ENCODE measurements at regions not wholly inside any gene's neighbourhood (a gene's known extent, or its start where the extent isn't known, plus 50 kb on each side); places are given as distances from the start of the nearest gene placed in this dataset.

DNA sequence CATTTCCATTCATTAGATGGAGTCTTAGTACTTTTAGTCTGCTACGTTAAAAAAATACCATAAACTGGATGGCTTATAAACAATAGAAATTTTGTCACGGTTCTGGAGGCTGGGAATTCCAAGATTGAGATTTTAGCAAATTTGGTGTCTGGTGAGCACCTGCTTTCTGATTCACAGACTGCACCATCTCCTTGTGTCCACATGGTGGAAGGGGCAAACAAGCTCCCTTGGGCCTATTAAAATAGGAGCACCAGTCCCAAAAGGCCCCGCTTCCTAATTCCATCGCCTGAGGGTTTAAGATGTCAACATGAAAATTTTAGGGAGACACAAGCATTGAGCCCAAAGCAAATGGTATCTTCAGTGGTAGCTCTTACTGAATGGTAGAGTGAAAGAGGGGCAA is 120.5 kb upstream of the MAP9 start:
- DNase-seq, result no peak
- no peaks in the 10 kb centered on the region for H3K9me2 ChIP-seq (replicated peaks; ENCODE audit: insufficient read depth, low read length)
- peaks cover 11% of the 10 kb centered on the region; the same call in 1 of the 2 replicates for H3K27me3 ChIP-seq (replicated peaks; ENCODE audit: insufficient read depth, low read length)
- TF ChIP-seq, protein P1, sequence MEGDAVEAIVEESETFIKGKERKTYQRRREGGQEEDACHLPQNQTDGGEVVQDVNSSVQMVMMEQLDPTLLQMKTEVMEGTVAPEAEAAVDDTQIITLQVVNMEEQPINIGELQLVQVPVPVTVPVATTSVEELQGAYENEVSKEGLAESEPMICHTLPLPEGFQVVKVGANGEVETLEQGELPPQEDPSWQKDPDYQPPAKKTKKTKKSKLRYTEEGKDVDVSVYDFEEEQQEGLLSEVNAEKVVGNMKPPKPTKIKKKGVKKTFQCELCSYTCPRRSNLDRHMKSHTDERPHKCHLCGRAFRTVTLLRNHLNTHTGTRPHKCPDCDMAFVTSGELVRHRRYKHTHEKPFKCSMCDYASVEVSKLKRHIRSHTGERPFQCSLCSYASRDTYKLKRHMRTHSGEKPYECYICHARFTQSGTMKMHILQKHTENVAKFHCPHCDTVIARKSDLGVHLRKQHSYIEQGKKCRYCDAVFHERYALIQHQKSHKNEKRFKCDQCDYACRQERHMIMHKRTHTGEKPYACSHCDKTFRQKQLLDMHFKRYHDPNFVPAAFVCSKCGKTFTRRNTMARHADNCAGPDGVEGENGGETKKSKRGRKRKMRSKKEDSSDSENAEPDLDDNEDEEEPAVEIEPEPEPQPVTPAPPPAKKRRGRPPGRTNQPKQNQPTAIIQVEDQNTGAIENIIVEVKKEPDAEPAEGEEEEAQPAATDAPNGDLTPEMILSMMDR (IDR thresholded peaks at IDR 0.05; ENCODE audit: low read length), result no peak
- TF ChIP-seq EZH2 (optimal IDR thresholded peaks at IDR 0.05; ENCODE audit: low read depth, low read length) (no peak), EZH2phosphoT487 (IDR thresholded peaks at IDR 0.05; ENCODE audit: low read length) (no peak)
- no peaks in the 10 kb centered on the region for H3K79me2 ChIP-seq (ENCODE audit: low read length)
- no peaks in the 10 kb centered on the region for H4K20me1 ChIP-seq (ENCODE audit: insufficient read depth, low read length)
- no peak overlapping the region for H3K27ac ChIP-seq (ENCODE audit: low read length)
- H3K9ac ChIP-seq (ENCODE audit: low read length), result no peak overlapping the region
- no peak overlapping the region for H2AFZ ChIP-seq (ENCODE audit: low read length)
- no peaks in the 10 kb centered on the region for H3K4me1 ChIP-seq (ENCODE audit: low read length)
- H3F3A ChIP-seq (ENCODE audit: insufficient read depth, low read length), result no peaks in the 10 kb centered on the region
- no peaks in the 10 kb centered on the region for H3K36me3 ChIP-seq (replicated peaks; ENCODE audit: insufficient read depth, low read length)
- no peaks in the 10 kb centered on the region for H3K9me3 ChIP-seq (replicated peaks; ENCODE audit: insufficient read depth, low read length)
- H3K4me3 ChIP-seq (ENCODE audit: low read length), result no peak overlapping the region
- H3K4me2 ChIP-seq (ENCODE audit: low read depth, low read length), result no peak overlapping the region

DNA sequence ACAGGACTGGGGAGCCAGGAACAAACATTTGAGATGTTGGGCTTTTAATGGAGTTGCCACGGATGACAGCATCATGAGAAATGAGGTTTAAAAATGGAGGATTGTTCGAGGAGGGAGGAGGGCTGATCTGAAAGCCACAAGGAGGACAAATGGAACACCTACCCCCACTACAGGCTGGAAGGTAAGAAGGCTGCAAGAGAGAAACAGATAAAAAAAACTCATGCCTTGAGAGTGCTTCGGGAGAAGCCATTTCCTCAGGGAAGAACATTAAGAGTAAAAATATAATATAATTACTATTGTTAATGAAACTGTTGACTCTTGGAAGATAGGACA is 119.5 kb upstream of the MAP9 start:
- H2AFZ ChIP-seq (ENCODE audit: low read length), result no peak overlapping the region
- H4K20me1 ChIP-seq (ENCODE audit: insufficient read depth, low read length), result no peaks in the 10 kb centered on the region
- peaks cover 6% of the 10 kb centered on the region for H3K4me1 ChIP-seq (ENCODE audit: low read length)
- no peak overlapping the region for H3K4me2 ChIP-seq (ENCODE audit: low read depth, low read length)
- no peak overlapping the region for H3K9ac ChIP-seq (ENCODE audit: low read length)
- no peaks in the 10 kb centered on the region for H3K9me2 ChIP-seq (replicated peaks; ENCODE audit: insufficient read depth, low read length)
- H3K4me3 ChIP-seq (ENCODE audit: low read length), result no peak overlapping the region
- peaks cover 11% of the 10 kb centered on the region; the same call in 1 of the 2 replicates for H3K27me3 ChIP-seq (replicated peaks; ENCODE audit: insufficient read depth, low read length)
- H3F3A ChIP-seq (ENCODE audit: insufficient read depth, low read length), result no peaks in the 10 kb centered on the region
- TF ChIP-seq EZH2 (optimal IDR thresholded peaks at IDR 0.05; ENCODE audit: low read depth, low read length), result no peak
- TF ChIP-seq, protein P1 (IDR thresholded peaks at IDR 0.05; ENCODE audit: low read length), result no peak
- no peak for TF ChIP-seq EZH2phosphoT487 (IDR thresholded peaks at IDR 0.05; ENCODE audit: low read length)
- DNase-seq, result no peak
- H3K36me3 ChIP-seq (replicated peaks; ENCODE audit: insufficient read depth, low read length), result no peaks in the 10 kb centered on the region
- H3K79me2 ChIP-seq (ENCODE audit: low read length), result no peaks in the 10 kb centered on the region
- H3K27ac ChIP-seq (ENCODE audit: low read length), result no peak overlapping the region
- H3K9me3 ChIP-seq (replicated peaks; ENCODE audit: insufficient read depth, low read length), result no peaks in the 10 kb centered on the region

DNA sequence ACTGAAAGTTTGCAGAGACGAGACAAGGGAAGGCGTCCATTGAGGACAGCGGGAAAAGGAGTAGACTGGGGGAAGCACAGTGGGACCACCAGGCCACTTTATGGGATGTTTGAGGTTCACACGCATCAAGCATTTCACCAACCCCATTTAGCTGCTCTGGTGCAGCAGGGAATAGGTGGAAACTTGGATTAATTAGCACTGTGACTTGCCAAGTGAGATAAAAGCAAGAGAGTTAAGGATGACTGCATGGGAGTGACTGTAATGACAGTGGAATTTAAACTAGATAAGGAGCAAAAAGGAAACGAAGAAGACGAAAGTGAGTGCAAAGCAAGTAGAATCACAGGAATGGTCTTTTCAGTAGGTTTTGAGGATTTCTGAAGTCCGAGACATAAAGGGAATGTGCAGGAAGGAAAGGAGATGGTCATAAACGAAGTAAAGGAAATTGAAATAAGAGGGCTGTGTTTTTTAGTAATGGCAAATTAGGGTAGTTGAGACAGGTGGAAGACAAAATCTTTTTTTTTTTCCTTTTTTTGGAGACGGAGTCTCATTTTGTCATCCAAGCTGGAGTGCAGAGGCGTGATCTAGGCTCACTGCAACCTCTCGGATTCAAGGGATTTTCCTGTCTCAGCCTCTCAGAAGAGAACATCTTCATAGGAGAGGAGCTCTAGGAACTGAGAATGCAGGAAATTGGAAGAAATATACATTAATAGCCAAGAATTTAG is 119.0 kb upstream of the MAP9 start:
- peaks cover 11% of the 10 kb centered on the region for H3K4me1 ChIP-seq (ENCODE audit: low read length)
- DNase-seq, result no peak
- H3K4me3 ChIP-seq (ENCODE audit: low read length), result no peak overlapping the region
- H3F3A ChIP-seq (ENCODE audit: insufficient read depth, low read length), result no peaks in the 10 kb centered on the region
- H2AFZ ChIP-seq (ENCODE audit: low read length), result no peak overlapping the region
- H3K27me3 ChIP-seq (replicated peaks; ENCODE audit: insufficient read depth, low read length), result peaks cover 11% of the 10 kb centered on the region; the same call in 1 of the 2 replicates
- no peak overlapping the region for H3K9ac ChIP-seq (ENCODE audit: low read length)
- TF ChIP-seq EZH2phosphoT487 (IDR thresholded peaks at IDR 0.05; ENCODE audit: low read length) (no peak), EZH2 (optimal IDR thresholded peaks at IDR 0.05; ENCODE audit: low read depth, low read length) (no peak)
- TF ChIP-seq, protein P1 (IDR thresholded peaks at IDR 0.05; ENCODE audit: low read length), result no peak
- H4K20me1 ChIP-seq (ENCODE audit: insufficient read depth, low read length), result no peaks in the 10 kb centered on the region
- H3K4me2 ChIP-seq (ENCODE audit: low read depth, low read length), result no peak overlapping the region
- H3K27ac ChIP-seq (ENCODE audit: low read length), result no peak overlapping the region
- no peaks in the 10 kb centered on the region for H3K36me3 ChIP-seq (replicated peaks; ENCODE audit: insufficient read depth, low read length)
- H3K79me2 ChIP-seq (ENCODE audit: low read length), result no peaks in the 10 kb centered on the region
- no peaks in the 10 kb centered on the region for H3K9me2 ChIP-seq (replicated peaks; ENCODE audit: insufficient read depth, low read length)
- H3K9me3 ChIP-seq (replicated peaks; ENCODE audit: insufficient read depth, low read length), result no peaks in the 10 kb centered on the region
